IMR-90 (cell line): ENCODE measurements at regions not wholly inside any gene's neighbourhood (a gene's known extent, or its start where the extent isn't known, plus 50 kb on each side); places are given as distances from the start of the nearest gene placed in this dataset.

ENCODE experiments used
- ATAC-seq: fragments of 200-7000 bp; cut with Tn5 transposase; 2 replicates; pipeline ENCODE4 v1.9.1; 2020; ENCODE audit warnings: low read depth, mild to moderate bottlenecking, moderate library complexity
- BruUV-seq: library from RNA; stranded (reverse); fragments of 400-500 nt; replicated peaks from 2 replicates; lab custom pipeline; 2021; lab: Mats Ljungman, UMichigan
- CTCF ChIA-PET: fragments of 300-600 bp; formaldehyde crosslinking; extraction: SDS; loops from one replicate; lab custom pipeline; 2021; ENCODE audit warnings: antibody characterized with exemption; lab: Yijun Ruan, JAX
- POLR2A ChIA-PET: fragments of 300-600 bp; sonication (Branson Sonifier 250); formaldehyde crosslinking; loops from one replicate; lab custom pipeline; 2022; ENCODE audit warnings: antibody characterized with exemption; ENCODE audit not compliant: unreplicated experiment; lab: Charles Lee
- DNase-seq: peaks from one replicate; pipeline ENCODE4 v3.0.0; 2013
- H2AFZ ChIP-seq: replicated peaks from 2 replicates; pipeline ENCODE3; 2013; ENCODE audit warnings: low read length, mild to moderate bottlenecking; ENCODE audit not compliant: poor library complexity
- H2AK5ac ChIP-seq: 2 replicates; pipeline ENCODE4 v1.6.1; 2013; ENCODE audit warnings: low read depth, low read length, inconsistent platforms
- H2AK9ac ChIP-seq: replicated peaks from 2 replicates; pipeline ENCODE3; 2013; ENCODE audit warnings: mild to moderate bottlenecking, low read depth, low read length, moderate library complexity; ENCODE audit not compliant: poor library complexity
- H2BK120ac ChIP-seq: 2 replicates; pipeline ENCODE4 v1.6.1; 2013; ENCODE audit warnings: low read depth, low read length, inconsistent platforms
- H2BK15ac ChIP-seq: 3 replicates; pipeline ENCODE4 v1.6.1; 2013; ENCODE audit warnings: low read depth, low read length, inconsistent platforms
- H2BK20ac ChIP-seq: 2 replicates; pipeline ENCODE4 v1.6.1; 2013; ENCODE audit warnings: low read depth, mild to moderate bottlenecking, inconsistent platforms, low read length, moderate library complexity
- H2BK5ac ChIP-seq: 2 replicates; pipeline ENCODE4 v1.6.1; 2013; ENCODE audit warnings: mild to moderate bottlenecking, low read depth, low read length, inconsistent platforms; ENCODE audit not compliant: poor library complexity, severe bottlenecking
- H3K14ac ChIP-seq: replicated peaks from 2 replicates; pipeline ENCODE4 v1.6.1; 2013; ENCODE audit warnings: low read depth, low read length, inconsistent platforms
- H3K18ac ChIP-seq: 2 replicates; pipeline ENCODE4 v1.6.1; 2013; ENCODE audit warnings: low read depth, low read length, control low read depth
- H3K23ac ChIP-seq: 2 replicates; pipeline ENCODE4 v1.6.1; 2013; ENCODE audit warnings: low read depth, low read length, inconsistent platforms
- H3K27ac ChIP-seq: 2 replicates; pipeline ENCODE4 v1.5.1; 2013; ENCODE audit warnings: mild to moderate bottlenecking, control low read depth, low read length; ENCODE audit not compliant: insufficient read depth
- H3K27me3 ChIP-seq: 2 replicates; pipeline ENCODE4 v1.6.1; 2013; ENCODE audit warnings: low read length; ENCODE audit not compliant: control insufficient read depth, insufficient read depth
- H3K36me3 ChIP-seq: 2 replicates; pipeline ENCODE4 v1.6.1; 2013; ENCODE audit warnings: low read length, mixed read lengths; ENCODE audit not compliant: control insufficient read depth, insufficient read depth
- H3K4ac ChIP-seq: 2 replicates; pipeline ENCODE4 v1.6.1; 2013; ENCODE audit warnings: low read depth, low read length, inconsistent platforms
- H3K4me1 ChIP-seq: 2 replicates; pipeline ENCODE4 v1.6.1; 2013; ENCODE audit warnings: low read length, mixed read lengths; ENCODE audit not compliant: control insufficient read depth, insufficient read depth
- H3K4me2 ChIP-seq: 2 replicates; pipeline ENCODE4 v1.6.1; 2013; ENCODE audit warnings: low read depth, mild to moderate bottlenecking, control low read depth, low read length, moderate library complexity
- H3K4me3 ChIP-seq: 2 replicates; pipeline ENCODE4 v1.5.1; 2013; ENCODE audit warnings: low read depth, mild to moderate bottlenecking, control low read depth, low read length, moderate library complexity; ENCODE audit not compliant: insufficient read depth
- H3K56ac ChIP-seq: 2 replicates; pipeline ENCODE4 v1.6.1; 2013; ENCODE audit warnings: low read length, inconsistent platforms; ENCODE audit not compliant: insufficient read depth; ENCODE audit errors: extremely low read depth
- H3K79me1 ChIP-seq, 2 experiments: 2 replicates each; pipeline ENCODE4 v1.6.1; 2013; ENCODE audit warnings: low read length in 2 of 2, inconsistent platforms in 1 of 2, low read depth in 1 of 2
- H3K9ac ChIP-seq: 2 replicates; pipeline ENCODE4 v1.6.1; 2013; ENCODE audit warnings: low read depth, low read length, control low read depth
- H3K9me1 ChIP-seq: 2 replicates; pipeline ENCODE4 v1.6.1; 2013; ENCODE audit warnings: low read length, inconsistent platforms; ENCODE audit not compliant: insufficient read depth
- H3K9me3 ChIP-seq: 2 replicates; pipeline ENCODE4 v1.6.1; 2013; ENCODE audit warnings: low read length; ENCODE audit not compliant: control insufficient read depth, insufficient read depth
- H4K20me1 ChIP-seq: 2 replicates; pipeline ENCODE4 v1.6.1; 2013; ENCODE audit warnings: low read length, inconsistent platforms; ENCODE audit not compliant: insufficient read depth
- H4K5ac ChIP-seq: 2 replicates; pipeline ENCODE4 v1.6.1; 2013; ENCODE audit warnings: mild to moderate bottlenecking, low read depth, low read length, control low read depth
- H4K8ac ChIP-seq, 2 experiments: 2 replicates each; pipeline ENCODE4 v1.6.1; 2013; ENCODE audit warnings: low read depth in 2 of 2, low read length in 2 of 2, control low read depth in 1 of 2, inconsistent platforms in 1 of 2
- H4K91ac ChIP-seq: 2 replicates; pipeline ENCODE4 v1.6.1; 2013; ENCODE audit warnings: low read depth, low read length, inconsistent platforms; ENCODE audit not compliant: insufficient read depth
- BHLHE40 ChIP-seq: fragments of 150-350 bp; IDR thresholded peaks from 2 replicates; pipeline ENCODE4 v1.6.1; 2016; ENCODE audit warnings: mild to moderate bottlenecking, low read depth, low read length
- CEBPB ChIP-seq: IDR thresholded peaks from 2 replicates; pipeline ENCODE4 v1.6.1; 2012; ENCODE audit warnings: low read depth, low read length, improper control_type of control experiment
- CHD1 ChIP-seq: IDR thresholded peaks from 2 replicates; pipeline ENCODE4 v1.6.1; 2012; ENCODE audit warnings: low read depth, low read length, improper control_type of control experiment
- FOS ChIP-seq: fragments of 150-350 bp; IDR thresholded peaks from 2 replicates; pipeline ENCODE4 v1.6.1; 2016; ENCODE audit warnings: low read depth, low read length
- MAFK ChIP-seq: IDR thresholded peaks from 2 replicates; pipeline ENCODE4 v1.6.1; 2012; ENCODE audit warnings: low read depth, low read length, improper control_type of control experiment
- MAZ ChIP-seq: IDR thresholded peaks from 2 replicates; pipeline ENCODE4 v1.6.1; 2012; ENCODE audit warnings: low read depth, mild to moderate bottlenecking, low read length, improper control_type of control experiment, moderate library complexity, borderline replicate concordance
- MXI1 ChIP-seq: IDR thresholded peaks from 2 replicates; pipeline ENCODE4 v1.6.1; 2012; ENCODE audit warnings: low read depth, mild to moderate bottlenecking, low read length, moderate library complexity, borderline replicate concordance
- NFE2L2 ChIP-seq: fragments of 150-350 bp; IDR thresholded peaks from 2 replicates; pipeline ENCODE4 v1.6.1; 2016; ENCODE audit warnings: low read depth, mild to moderate bottlenecking, low read length
- POLR2A ChIP-seq: IDR thresholded peaks from 2 replicates; pipeline ENCODE4 v1.6.1; 2012; ENCODE audit warnings: mild to moderate bottlenecking, low read depth, low read length
- RAD21 ChIP-seq: IDR thresholded peaks from 2 replicates; pipeline ENCODE4 v1.6.1; 2012; ENCODE audit warnings: low read length, improper control_type of control experiment
- RFX5 ChIP-seq: IDR thresholded peaks from 2 replicates; pipeline ENCODE4 v1.8.0; 2012; ENCODE audit warnings: low read depth, mild to moderate bottlenecking, low read length, moderate library complexity
- SMC3 ChIP-seq: fragments of 150-350 bp; IDR thresholded peaks from 2 replicates; pipeline ENCODE4 v1.6.1; 2016; ENCODE audit warnings: low read depth, mild to moderate bottlenecking, antibody characterized with exemption, low read length, moderate library complexity
- USF2 ChIP-seq: fragments of 150-350 bp; IDR thresholded peaks from 2 replicates; pipeline ENCODE4 v1.6.1; 2017; ENCODE audit warnings: mild to moderate bottlenecking, antibody characterized with exemption, low read length, low read depth
- dilution Hi-C: fragments of 300-500 bp; cut with HindIII; formaldehyde crosslinking; loops from one replicate; pipeline ENCODE4 v1.14.3; 2018; ENCODE audit warnings: low sequenced_read_pairs; ENCODE audit not compliant: unreplicated experiment
- in situ Hi-C: fragments of 300-500 bp; cut with MboI; formaldehyde crosslinking; loops from 3 replicates; pipeline ENCODE4 v1.14.3; 2019; ENCODE audit warnings: low sequenced_read_pairs, inconsistent platforms, mixed read lengths
- intact Hi-C: fragments of 100-400 bp; cut with micrococcal nuclease; formaldehyde crosslinking; loops from 2 replicates; pipeline ENCODE4 v1.10.0; 2022
- TF ChIP-seq, protein P1 (sequence below): conservative IDR thresholded peaks from 2 replicates; pipeline ENCODE4 v1.5.1; 2012; ENCODE audit warnings: mild to moderate bottlenecking, low read depth, low read length, improper control_type of control experiment
- TF ChIP-seq, protein P2 (sequence below): fragments of 150-350 bp; IDR thresholded peaks from 2 replicates; pipeline ENCODE4 v1.6.1; 2016; ENCODE audit warnings: low read depth, mild to moderate bottlenecking, low read length, moderate library complexity, borderline replicate concordance

DNA sequence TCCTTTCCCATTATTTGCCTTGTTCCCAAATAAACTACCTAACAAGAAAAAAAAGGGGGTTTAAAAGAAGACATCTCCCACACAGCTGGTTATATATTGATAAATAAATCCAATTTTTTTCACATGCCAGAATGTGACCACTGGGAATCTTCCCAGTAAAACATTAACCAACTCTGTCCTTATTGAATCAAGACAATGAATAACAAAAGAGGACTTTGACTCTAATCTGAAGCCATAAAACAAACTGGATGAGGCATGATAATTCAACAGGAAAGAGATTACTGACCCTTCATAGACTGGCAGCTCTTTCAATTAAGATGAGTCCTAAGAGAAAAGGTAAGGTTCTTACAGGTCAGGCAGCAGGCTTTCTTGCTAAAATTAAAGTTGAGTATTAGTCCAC is 165.8 kb upstream of the CDH6 start:
- no peaks in the 10 kb centered on the region for H3K79me1 ChIP-seq
- H2AK5ac ChIP-seq, result no peak overlapping the region
- no peak overlapping the region for H2BK120ac ChIP-seq
- no peak overlapping the region for H2AFZ ChIP-seq
- H3K9me1 ChIP-seq, result peaks cover 9% of the 10 kb centered on the region
- H3K27ac ChIP-seq, result no peak overlapping the region
- no peak for DNase-seq
- no peak overlapping the region for H4K5ac ChIP-seq
- POLR2A ChIA-PET, result no interaction called here
- H4K20me1 ChIP-seq, result no peaks in the 10 kb centered on the region
- intact Hi-C loops, result no loop called here
- no peak for ATAC-seq
- H3K9ac ChIP-seq, result no peak overlapping the region
- no peak overlapping the region for H3K4me2 ChIP-seq
- H2AK9ac ChIP-seq, result no peak overlapping the region
- no peaks in the 10 kb centered on the region for H3K27me3 ChIP-seq
- H4K91ac ChIP-seq, result no peak overlapping the region
- no peak overlapping the region for H4K8ac ChIP-seq
- H3K4ac ChIP-seq, result no peak overlapping the region
- in situ Hi-C loops, result no loop called here
- no peak overlapping the region for H2BK5ac ChIP-seq
- dilution Hi-C loops, result no loop called here
- H3K36me3 ChIP-seq, result no peaks in the 10 kb centered on the region
- no peak overlapping the region for H3K18ac ChIP-seq
- CTCF ChIA-PET, result no interaction called here
- no peak overlapping the region for H2BK20ac ChIP-seq
- TF ChIP-seq BHLHE40 (no peak), FOS (no peak), USF2 (no peak), MXI1 (no peak), RFX5 (no peak), RAD21 (no peak), MAFK (no peak), NFE2L2 (no peak), POLR2A (no peak), MAZ (no peak), CHD1 (no peak), CEBPB (no peak), SMC3 (no peak)
- TF ChIP-seq, protein P1, sequence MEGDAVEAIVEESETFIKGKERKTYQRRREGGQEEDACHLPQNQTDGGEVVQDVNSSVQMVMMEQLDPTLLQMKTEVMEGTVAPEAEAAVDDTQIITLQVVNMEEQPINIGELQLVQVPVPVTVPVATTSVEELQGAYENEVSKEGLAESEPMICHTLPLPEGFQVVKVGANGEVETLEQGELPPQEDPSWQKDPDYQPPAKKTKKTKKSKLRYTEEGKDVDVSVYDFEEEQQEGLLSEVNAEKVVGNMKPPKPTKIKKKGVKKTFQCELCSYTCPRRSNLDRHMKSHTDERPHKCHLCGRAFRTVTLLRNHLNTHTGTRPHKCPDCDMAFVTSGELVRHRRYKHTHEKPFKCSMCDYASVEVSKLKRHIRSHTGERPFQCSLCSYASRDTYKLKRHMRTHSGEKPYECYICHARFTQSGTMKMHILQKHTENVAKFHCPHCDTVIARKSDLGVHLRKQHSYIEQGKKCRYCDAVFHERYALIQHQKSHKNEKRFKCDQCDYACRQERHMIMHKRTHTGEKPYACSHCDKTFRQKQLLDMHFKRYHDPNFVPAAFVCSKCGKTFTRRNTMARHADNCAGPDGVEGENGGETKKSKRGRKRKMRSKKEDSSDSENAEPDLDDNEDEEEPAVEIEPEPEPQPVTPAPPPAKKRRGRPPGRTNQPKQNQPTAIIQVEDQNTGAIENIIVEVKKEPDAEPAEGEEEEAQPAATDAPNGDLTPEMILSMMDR, result no peak
- TF ChIP-seq, protein P2, sequence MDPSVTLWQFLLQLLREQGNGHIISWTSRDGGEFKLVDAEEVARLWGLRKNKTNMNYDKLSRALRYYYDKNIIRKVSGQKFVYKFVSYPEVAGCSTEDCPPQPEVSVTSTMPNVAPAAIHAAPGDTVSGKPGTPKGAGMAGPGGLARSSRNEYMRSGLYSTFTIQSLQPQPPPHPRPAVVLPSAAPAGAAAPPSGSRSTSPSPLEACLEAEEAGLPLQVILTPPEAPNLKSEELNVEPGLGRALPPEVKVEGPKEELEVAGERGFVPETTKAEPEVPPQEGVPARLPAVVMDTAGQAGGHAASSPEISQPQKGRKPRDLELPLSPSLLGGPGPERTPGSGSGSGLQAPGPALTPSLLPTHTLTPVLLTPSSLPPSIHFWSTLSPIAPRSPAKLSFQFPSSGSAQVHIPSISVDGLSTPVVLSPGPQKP, result no peak
- no peak overlapping the region for H3K23ac ChIP-seq
- peaks cover 3% of the 10 kb centered on the region; the same call in 1 of the 2 replicates for H3K4me1 ChIP-seq
- no peak overlapping the region for H3K14ac ChIP-seq
- no peaks in the 10 kb centered on the region for H3K9me3 ChIP-seq
- H2BK15ac ChIP-seq, result no peak overlapping the region
- BruUV-seq, result no TSS peak
- H3K56ac ChIP-seq, result no peak overlapping the region
- no peak overlapping the region for H3K4me3 ChIP-seq
